AG09309 (cell line): ENCODE measurements at regions not wholly inside any gene's neighbourhood (a gene's known extent, or its start where the extent isn't known, plus 50 kb on each side); places are given as distances from the start of the nearest gene placed in this dataset.

Source experiments
- DNase-seq: peaks from one replicate; pipeline ENCODE4 v3.0.0-alpha.2; 2010; ENCODE audit warnings: low read depth
- H3K4me3 ChIP-seq: 2 replicates; pipeline ENCODE4 v1.5.1; 2011; ENCODE audit warnings: mild to moderate bottlenecking, low read depth, low read length, moderate library complexity; ENCODE audit not compliant: control insufficient read depth
- CTCF ChIP-seq: IDR thresholded peaks from 2 replicates; pipeline ENCODE4 v1.5.1; 2011; ENCODE audit warnings: mild to moderate bottlenecking, low read depth, low read length, inconsistent platforms; ENCODE audit not compliant: insufficient read depth, control insufficient read depth; ENCODE audit errors: missing control alignments

DNA sequence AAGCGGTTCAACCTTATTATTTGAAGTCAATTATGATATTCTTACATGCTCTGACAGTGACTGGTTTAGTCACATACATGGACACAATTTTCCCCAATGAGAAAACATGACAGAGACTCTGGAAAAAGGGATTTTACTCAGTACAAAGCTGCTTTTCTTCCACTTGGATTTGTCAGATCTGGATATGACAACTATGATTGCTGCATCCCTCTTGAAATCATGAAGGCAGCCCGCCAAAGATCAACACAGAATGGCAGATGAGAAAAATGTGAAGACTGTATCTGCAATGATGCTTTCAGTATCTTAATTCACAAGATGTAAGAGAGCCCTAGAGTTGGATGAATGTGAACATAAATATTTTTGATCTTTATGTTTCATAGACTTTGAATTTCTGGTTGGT lies 439.6 kb downstream of the CDH8 start:
- no peak for DNase-seq
- H3K4me3 ChIP-seq: no peak overlapping the region
- no peak for TF ChIP-seq CTCF

DNA sequence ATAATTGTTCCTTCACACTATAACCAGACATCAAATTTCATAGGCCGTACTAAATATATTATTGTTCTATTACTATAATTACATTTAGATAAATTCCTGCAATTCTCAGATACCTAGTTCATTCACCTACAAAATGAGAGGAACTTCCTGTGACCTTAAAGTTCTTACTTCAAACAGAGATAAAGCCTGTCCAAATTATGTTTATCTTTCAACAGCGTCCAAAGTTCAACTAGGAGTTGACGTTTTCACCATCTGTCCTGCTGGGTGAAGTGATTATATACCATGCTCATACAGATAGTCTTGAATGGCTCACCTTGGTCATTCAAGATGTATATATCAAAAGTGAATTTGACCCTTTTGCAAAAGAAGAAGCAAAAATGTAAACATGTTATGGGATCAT lies 440.6 kb downstream of the CDH8 start:
- H3K4me3 ChIP-seq: no peak overlapping the region
- TF ChIP-seq CTCF: no peak
- no peak for DNase-seq

DNA sequence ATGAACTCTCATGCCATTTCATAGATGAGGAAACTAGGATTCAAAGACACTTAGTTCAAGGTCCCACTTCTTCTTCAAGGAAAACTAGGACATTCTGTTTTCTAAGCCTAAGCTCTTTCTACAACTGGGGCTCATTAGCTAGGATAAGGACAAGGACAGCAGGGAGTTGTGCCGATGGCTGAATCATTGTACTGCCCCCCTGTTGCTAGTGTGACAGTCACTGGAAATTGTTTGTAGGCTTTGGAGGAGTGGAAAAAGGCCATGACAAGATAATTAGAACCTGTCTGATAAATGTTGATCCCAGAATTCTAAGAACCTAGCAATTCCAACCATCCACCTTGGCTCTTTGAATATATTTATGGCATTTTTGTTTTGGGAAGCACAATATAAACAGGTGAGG lies 445.7 kb downstream of the CDH8 start:
- no peak for DNase-seq
- no peak overlapping the region for H3K4me3 ChIP-seq
- no peak for TF ChIP-seq CTCF

DNA sequence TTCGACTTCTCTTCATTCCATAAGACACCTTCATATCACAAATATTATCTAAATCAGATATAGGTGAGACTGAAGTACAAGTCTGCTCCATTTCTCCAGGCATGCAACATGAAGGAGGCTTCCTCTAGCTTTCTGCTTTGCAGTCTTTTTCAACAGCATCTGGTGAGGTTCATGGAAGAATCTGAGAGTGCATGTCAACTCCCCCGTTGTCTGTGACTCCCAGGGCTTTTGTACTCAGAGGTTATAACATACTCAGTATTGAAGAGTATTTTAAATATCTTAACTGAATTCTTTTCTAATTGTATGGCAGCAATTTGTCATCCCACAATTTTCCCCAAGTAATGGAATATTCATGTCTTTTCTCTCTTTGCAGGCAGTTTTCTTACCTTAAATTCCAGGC lies 448.7 kb downstream of the CDH8 start:
- TF ChIP-seq CTCF: no peak
- DNase-seq: no peak
- H3K4me3 ChIP-seq: no peak overlapping the region

- no peak for TF ChIP-seq CTCF
- no peak for DNase-seq
- H3K4me3 ChIP-seq: no peak overlapping the region
These were observed 454.7 kb downstream of the CDH8 start for GRCh38 chr16:61581417-61582046.

DNA sequence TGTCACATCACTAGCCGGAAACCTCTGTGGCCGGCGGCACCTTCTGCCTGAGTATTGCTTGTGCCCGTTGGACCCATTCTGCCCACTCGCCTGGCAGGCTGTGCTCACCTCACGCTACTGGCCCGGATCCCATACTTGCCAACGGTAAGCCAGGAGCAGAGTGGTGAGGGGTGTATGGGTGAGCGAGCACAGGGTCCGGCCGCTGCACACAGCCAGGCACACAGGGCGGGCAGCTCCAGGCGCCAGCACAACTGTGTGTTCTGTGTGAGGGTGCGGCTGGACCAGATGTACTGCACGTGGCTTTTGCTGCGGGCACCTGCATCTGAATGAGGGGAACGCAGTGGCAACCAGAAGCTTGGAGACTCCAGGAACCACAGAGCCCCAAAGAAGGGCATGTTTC lies 455.7 kb downstream of the CDH8 start:
- no peak for DNase-seq
- H3K4me3 ChIP-seq: no peak overlapping the region
- TF ChIP-seq CTCF: no peak

- no peak for DNase-seq
- TF ChIP-seq CTCF: no peak
- H3K4me3 ChIP-seq: no peak overlapping the region
These were observed 457.0 kb downstream of the CDH8 start for GRCh38 chr16:61579195-61579594.
